H1 (cell line): ENCODE measurements at regions not wholly inside any gene's neighbourhood (a gene's known extent, or its start where the extent isn't known, plus 50 kb on each side); places are given as distances from the start of the nearest gene placed in this dataset.

ENCODE experiments used
- CTCF ChIA-PET: fragments of 300-600 bp; sonication (Branson Sonifier 250); formaldehyde crosslinking; loops from one replicate; lab custom pipeline; 2021; ENCODE audit not compliant: partially characterized antibody; lab: Charles Lee
- POLR2A ChIA-PET: fragments of 300-600 bp; sonication (Branson Sonifier 250); formaldehyde crosslinking; loops from one replicate; lab custom pipeline; 2021; ENCODE audit warnings: inconsistent platforms; ENCODE audit not compliant: partially characterized antibody; lab: Charles Lee
- DNase-seq, 2 experiments: peaks; one replicate each; pipeline versions ENCODE4 v3.0.0 to v3.0.0-alpha.2; 2010 to 2022; ENCODE audit warnings: low spot score in 2 of 2, low read depth in 1 of 2, mixed read lengths in 1 of 2
- FAIRE-seq: peaks from 2 replicates; lab custom pipeline; 2011; peaks lifted over from hg19 to GRCh38; lab: Jason Lieb, UNC
- H2AFZ ChIP-seq: 2 replicates; pipeline ENCODE4 v1.8.1; 2012; ENCODE audit warnings: low read length, inconsistent platforms
- H2AK5ac ChIP-seq: 2 replicates; pipeline ENCODE4 v1.6.1; 2013; ENCODE audit warnings: low read depth, low read length
- H2BK120ac ChIP-seq: replicated peaks from 2 replicates; pipeline ENCODE3; 2013; ENCODE audit warnings: low read depth, low read length, inconsistent platforms
- H2BK12ac ChIP-seq: 2 replicates; pipeline ENCODE4 v1.6.1; 2013; ENCODE audit warnings: low read depth, low read length
- H2BK15ac ChIP-seq: 2 replicates; pipeline ENCODE4 v1.6.1; 2013; ENCODE audit warnings: low read length
- H2BK20ac ChIP-seq: 2 replicates; pipeline ENCODE4 v1.6.1; 2013; ENCODE audit warnings: low read length
- H2BK5ac ChIP-seq: 2 replicates; pipeline ENCODE4 v1.6.1; 2013; ENCODE audit warnings: low read depth, low read length
- H3K14ac ChIP-seq: 2 replicates; pipeline ENCODE4 v1.6.1; 2013; ENCODE audit warnings: inconsistent platforms; ENCODE audit not compliant: insufficient read length
- H3K18ac ChIP-seq: 2 replicates; pipeline ENCODE4 v1.6.1; 2013; ENCODE audit warnings: low read length; ENCODE audit errors: extremely low read depth
- H3K23ac ChIP-seq: 2 replicates; pipeline ENCODE4 v1.6.1; 2013; ENCODE audit warnings: inconsistent platforms; ENCODE audit not compliant: insufficient read length
- H3K23me2 ChIP-seq: 2 replicates; pipeline ENCODE4 v1.6.1; 2013; ENCODE audit warnings: low read depth, low read length
- H3K27ac ChIP-seq: 2 replicates; pipeline ENCODE4 v1.6.1; 2011; ENCODE audit warnings: low read depth, low read length, inconsistent platforms
- H3K27me3 ChIP-seq, 4 experiments: replicated peaks in 1 of 4; 1 replicate in 1 of 4; 2 replicates in 3 of 4; pipeline versions ENCODE4 v1.6.1 to v1.8.1; 2011 to 2013; ENCODE audit warnings: low read length in 3 of 4, mild to moderate bottlenecking in 3 of 4, inconsistent platforms in 2 of 4, mixed read lengths in 2 of 4, moderate library complexity in 1 of 4; ENCODE audit not compliant: control insufficient read depth in 3 of 4, insufficient read depth in 3 of 4; ENCODE audit errors: extremely low read depth in 1 of 4
- H3K36me3 ChIP-seq, 4 experiments: 2 replicates each; pipeline versions ENCODE4 v1.6.1 to v1.8.1; 2011 to 2013; ENCODE audit warnings: mild to moderate bottlenecking in 4 of 4, low read length in 3 of 4, moderate library complexity in 2 of 4, control low read depth in 1 of 4, inconsistent platforms in 1 of 4; ENCODE audit not compliant: insufficient read depth in 4 of 4, control insufficient read depth in 2 of 4
- H3K4ac ChIP-seq: replicated peaks from 2 replicates; pipeline ENCODE3; 2013; ENCODE audit warnings: low read length, low read depth, mixed read lengths, inconsistent platforms; ENCODE audit not compliant: insufficient read length
- H3K4me1 ChIP-seq, 4 experiments: replicated peaks in 1 of 4; 1 replicate in 1 of 4; 2 replicates in 3 of 4; pipeline versions ENCODE4 v1.6.1 to v1.8.1; 2011 to 2013; ENCODE audit warnings: low read length in 3 of 4, inconsistent platforms in 2 of 4, mixed read lengths in 1 of 4; ENCODE audit not compliant: insufficient read depth in 4 of 4, control insufficient read depth in 3 of 4
- H3K4me2 ChIP-seq, 2 experiments: 2 replicates each; pipeline versions ENCODE4 v1.6.1 to v1.8.1; 2011 to 2013; ENCODE audit warnings: low read depth in 2 of 2, low read length in 2 of 2, control low read depth in 1 of 2, inconsistent platforms in 1 of 2, mild to moderate bottlenecking in 1 of 2; ENCODE audit not compliant: insufficient read depth in 1 of 2
- H3K4me3 ChIP-seq, 4 experiments: fragments of 200-600, 300-600 bp in 1 of 4; sonication (generic), shearing (Covaris generic), sonication (Bioruptor Twin) in 1 of 4; 2 replicates each; pipeline versions ENCODE4 v1.5.1 to v1.8.1; 2011 to 2016; ENCODE audit warnings: low read length in 4 of 4, low read depth in 3 of 4, control low read depth in 2 of 4, inconsistent platforms in 2 of 4, mild to moderate bottlenecking in 2 of 4, mixed read lengths in 1 of 4, moderate library complexity in 1 of 4; ENCODE audit not compliant: insufficient read depth in 2 of 4; ENCODE audit errors: extremely low read depth in 1 of 4
- H3K56ac ChIP-seq: replicated peaks from 2 replicates; pipeline ENCODE3; 2013; ENCODE audit warnings: low read depth, mild to moderate bottlenecking, mixed read lengths, low read length, inconsistent platforms; ENCODE audit not compliant: insufficient read length
- H3K79me1 ChIP-seq: 2 replicates; pipeline ENCODE4 v1.6.1; 2013; ENCODE audit warnings: low read depth, low read length, control low read depth
- H3K79me2 ChIP-seq, 2 experiments: 2 replicates each; pipeline versions ENCODE4 v1.6.1 to v1.8.1; 2012 to 2013; ENCODE audit warnings: low read length in 2 of 2, mild to moderate bottlenecking in 2 of 2, inconsistent platforms in 1 of 2; ENCODE audit not compliant: insufficient read depth in 2 of 2, control insufficient read depth in 1 of 2
- H3K9ac ChIP-seq, 4 experiments: replicated peaks in 1 of 4; 1 replicate in 1 of 4; 2 replicates in 3 of 4; pipeline versions ENCODE4 v1.6.1 to v1.8.1; 2011 to 2013; ENCODE audit warnings: low read depth in 3 of 4, low read length in 3 of 4, control low read depth in 2 of 4, mild to moderate bottlenecking in 2 of 4, moderate library complexity in 2 of 4, inconsistent platforms in 1 of 4; ENCODE audit errors: extremely low read depth in 1 of 4
- H3K9me3 ChIP-seq, 2 experiments: 2 replicates each; pipeline versions ENCODE4 v1.6.1 to v1.8.1; 2012 to 2013; ENCODE audit warnings: mild to moderate bottlenecking in 2 of 2, moderate library complexity in 2 of 2, control low read depth in 1 of 2, inconsistent platforms in 1 of 2, low read depth in 1 of 2, low read length in 1 of 2, mixed read lengths in 1 of 2; ENCODE audit not compliant: insufficient read depth in 2 of 2
- H4K20me1 ChIP-seq, 2 experiments: replicated peaks in 1 of 2; 2 replicates each; pipeline versions ENCODE3 to v1.8.1; 2011 to 2013; ENCODE audit warnings: inconsistent platforms in 2 of 2, low read length in 2 of 2, mild to moderate bottlenecking in 1 of 2; ENCODE audit not compliant: insufficient read depth in 2 of 2, control insufficient read depth in 1 of 2
- H4K5ac ChIP-seq: 2 replicates; pipeline ENCODE4 v1.6.1; 2013; ENCODE audit warnings: low read length, low read depth, mixed read lengths, inconsistent platforms; ENCODE audit not compliant: insufficient read length
- H4K8ac ChIP-seq: 2 replicates; pipeline ENCODE4 v1.8.0; 2013; ENCODE audit warnings: mild to moderate bottlenecking, moderate library complexity, low read length, inconsistent platforms; ENCODE audit not compliant: insufficient read depth; ENCODE audit errors: extremely low read depth
- H4K91ac ChIP-seq: replicated peaks from 2 replicates; pipeline ENCODE3; 2013; ENCODE audit warnings: low read length, mixed read lengths, inconsistent platforms; ENCODE audit not compliant: insufficient read length
- ASH2L ChIP-seq: fragments of 200-600, 300-600 bp; sonication (generic); IDR thresholded peaks from one replicate; pipeline ENCODE4 v1.7.1; 2017; ENCODE audit warnings: low read length
- BACH1 ChIP-seq: IDR thresholded peaks from 2 replicates; pipeline ENCODE4 v1.6.1; 2012; ENCODE audit warnings: low read length, improper control_type of control experiment
- CBX5 ChIP-seq: fragments of 300-800, 300-1000 bp; sonication (generic); IDR thresholded peaks from 2 replicates; pipeline ENCODE4 v1.7.1; 2016; ENCODE audit warnings: antibody characterized with exemption, low read length, low read depth
- CREB1 ChIP-seq: IDR thresholded peaks from 2 replicates; pipeline ENCODE4 v1.6.1; 2012; ENCODE audit warnings: inconsistent platforms
- NRF1 ChIP-seq: IDR thresholded peaks from 2 replicates; pipeline ENCODE4 v1.6.1; 2011; ENCODE audit warnings: mild to moderate bottlenecking, low read depth, low read length, improper control_type of control experiment
- POLR2A ChIP-seq, 2 experiments: IDR thresholded peaks; 1 replicate in 1 of 2; 2 replicates in 1 of 2; pipeline ENCODE4 v1.6.1; 2011; ENCODE audit warnings: low read depth in 2 of 2, low read length in 2 of 2, mild to moderate bottlenecking in 2 of 2; ENCODE audit errors: control extremely low read depth in 1 of 2
- RFX5 ChIP-seq: IDR thresholded peaks from 2 replicates; pipeline ENCODE4 v1.6.1; 2011; ENCODE audit warnings: low read depth, low read length, improper control_type of control experiment, borderline replicate concordance
- RXRA ChIP-seq: IDR thresholded peaks from 2 replicates; pipeline ENCODE4 v1.6.1; 2011; ENCODE audit warnings: low read depth, mild to moderate bottlenecking, low read length, moderate library complexity; ENCODE audit not compliant: insufficient read depth
- SIN3A ChIP-seq, 2 experiments: IDR thresholded peaks in 1 of 2; conservative IDR thresholded peaks in 1 of 2; 2 replicates each; pipeline ENCODE4 v1.6.1; 2011 to 2012; ENCODE audit warnings: low read length in 2 of 2, improper control_type of control experiment in 1 of 2, low read depth in 1 of 2, mild to moderate bottlenecking in 1 of 2
- SP2 ChIP-seq: IDR thresholded peaks from 2 replicates; pipeline ENCODE4 v1.6.1; 2012; ENCODE audit warnings: mild to moderate bottlenecking, low read length, inconsistent platforms
- TAF1 ChIP-seq: IDR thresholded peaks from 2 replicates; pipeline ENCODE4 v1.6.1; 2011; ENCODE audit warnings: mild to moderate bottlenecking, low read depth, low read length
- TCF12 ChIP-seq: IDR thresholded peaks from 2 replicates; pipeline ENCODE4 v1.6.1; 2011; ENCODE audit warnings: low read depth, mild to moderate bottlenecking, low read length
- TEAD4 ChIP-seq: IDR thresholded peaks from 2 replicates; pipeline ENCODE4 v1.6.1; 2012; ENCODE audit warnings: low read depth, low read length, inconsistent platforms, mixed read lengths
- ZNF274 ChIP-seq: IDR thresholded peaks from 2 replicates; pipeline ENCODE4 v1.7.0; 2012; ENCODE audit warnings: low read length, borderline replicate concordance; ENCODE audit errors: extremely low read depth
- WGBS, 2 experiments: shearing (Covaris generic) in 1 of 2; methylation state at CpG; one replicate each; pipeline versions ENCODE4 v1.1.6 to v1.1.7; 2013 to 2015; ENCODE audit warnings: low lambda C conversion rate in 2 of 2, mixed read lengths in 2 of 2, inconsistent platforms in 1 of 2, low coverage in 1 of 2, missing lambda C conversion rate in 1 of 2; ENCODE audit not compliant: insufficient replicate concordance in 2 of 2, insufficient coverage in 1 of 2, insufficient read length in 1 of 2; ENCODE audit errors: extremely low coverage in 1 of 2, missing lambda C conversion rate in 1 of 2; 5-methylcytosine and 5-hydroxymethylcytosine counted together
- TF ChIP-seq, protein P1 (sequence below): IDR thresholded peaks from 2 replicates; pipeline ENCODE4 v1.6.1; 2011; ENCODE audit warnings: low read depth, mild to moderate bottlenecking, low read length; ENCODE audit not compliant: insufficient read depth
- TF ChIP-seq, protein P2 (sequence below): IDR thresholded peaks from 2 replicates; pipeline ENCODE4 v1.6.1; 2012; ENCODE audit warnings: inconsistent platforms

DNA sequence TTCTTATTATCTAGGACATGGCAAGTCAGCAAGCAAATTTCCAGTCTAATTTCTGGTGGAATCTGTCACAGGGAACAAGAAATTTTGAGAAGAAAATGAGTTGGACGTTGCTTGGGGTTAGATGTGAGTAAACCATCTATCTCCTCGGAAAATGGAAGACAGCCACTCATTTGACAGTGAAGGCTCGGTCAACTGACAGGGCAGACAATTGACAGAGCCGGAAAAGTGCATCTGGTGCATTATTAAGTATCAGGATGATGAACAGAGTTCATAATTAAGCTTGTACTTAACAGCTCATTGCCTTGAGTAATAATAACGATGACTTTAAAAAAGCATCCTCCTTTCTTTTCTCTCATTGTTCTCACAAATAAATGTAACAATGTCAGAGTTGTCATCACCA, 168.4 kb downstream of the MAD2L1 start:
- H4K5ac ChIP-seq = no peak overlapping the region
- H3K4me3 ChIP-seq = no peak overlapping the region
- no peak overlapping the region for H4K8ac ChIP-seq
- DNase-seq = no peak
- H3K9me3 ChIP-seq = no peaks in the 10 kb centered on the region
- H3K79me2 ChIP-seq = no peaks in the 10 kb centered on the region
- 92% methylated on average over 5 of the region's 5 CpGs; no CpG with 5 or more reads in 1 of the 2 experiments for WGBS, 2 experiments
- no peak overlapping the region for H4K91ac ChIP-seq
- no peak overlapping the region for H2BK12ac ChIP-seq
- no peak overlapping the region for H2AK5ac ChIP-seq
- H4K20me1 ChIP-seq = no peaks in the 10 kb centered on the region
- no peaks in the 10 kb centered on the region for H3K27me3 ChIP-seq
- H3K18ac ChIP-seq = no peak overlapping the region
- no peaks in the 10 kb centered on the region for H3K36me3 ChIP-seq
- H3K79me1 ChIP-seq = no peaks in the 10 kb centered on the region
- no peak overlapping the region for H2BK120ac ChIP-seq
- H2BK15ac ChIP-seq = no peak overlapping the region
- no peaks in the 10 kb centered on the region for H3K23me2 ChIP-seq
- H3K14ac ChIP-seq = no peak overlapping the region
- no peak overlapping the region for H3K27ac ChIP-seq
- no peak overlapping the region for H2BK5ac ChIP-seq
- no peaks in the 10 kb centered on the region for H3K4me1 ChIP-seq
- no peak overlapping the region for H2BK20ac ChIP-seq
- no peak overlapping the region for H3K4me2 ChIP-seq
- no peak overlapping the region for H3K23ac ChIP-seq
- H3K4ac ChIP-seq = no peak overlapping the region
- no peak overlapping the region for H3K56ac ChIP-seq
- CTCF ChIA-PET = interaction anchor here (1.6 kb wide), 1 partner anchor 8 kb away, joined by 3 read pairs; no protein-coding TSS in a partner anchor
- H3K9ac ChIP-seq = no peak overlapping the region
- POLR2A ChIA-PET = no interaction called here
- no peak overlapping the region for H2AFZ ChIP-seq
- FAIRE-seq = no peak
- TF ChIP-seq ASH2L (no peak), ZNF274 (no peak), BACH1 (no peak), SIN3A (conservative IDR thresholded peaks at IDR 0.05 in 1 of 2, IDR thresholded peaks at IDR 0.05 in 1 of 2; ENCODE audit: low read depth in 1 of 2, low read length in 2 of 2) (no peak), NRF1 (no peak), TCF12 (no peak), RFX5 (no peak), CREB1 (no peak), POLR2A (IDR thresholded peaks at IDR 0.05; ENCODE audit: control extremely low read depth in 1 of 2, low read depth in 2 of 2, low read length in 2 of 2) (no peak), RXRA (no peak), TAF1 (no peak), TEAD4 (no peak), CBX5 (no peak), SP2 (no peak)
- TF ChIP-seq, protein P1, sequence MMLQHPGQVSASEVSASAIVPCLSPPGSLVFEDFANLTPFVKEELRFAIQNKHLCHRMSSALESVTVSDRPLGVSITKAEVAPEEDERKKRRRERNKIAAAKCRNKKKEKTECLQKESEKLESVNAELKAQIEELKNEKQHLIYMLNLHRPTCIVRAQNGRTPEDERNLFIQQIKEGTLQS = no peak
- TF ChIP-seq, protein P2, sequence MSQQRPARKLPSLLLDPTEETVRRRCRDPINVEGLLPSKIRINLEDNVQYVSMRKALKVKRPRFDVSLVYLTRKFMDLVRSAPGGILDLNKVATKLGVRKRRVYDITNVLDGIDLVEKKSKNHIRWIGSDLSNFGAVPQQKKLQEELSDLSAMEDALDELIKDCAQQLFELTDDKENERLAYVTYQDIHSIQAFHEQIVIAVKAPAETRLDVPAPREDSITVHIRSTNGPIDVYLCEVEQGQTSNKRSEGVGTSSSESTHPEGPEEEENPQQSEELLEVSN = no peak
